Suppressor macrophage treated with lipopolysaccharide for 4 hours (primary cell): ENCODE measurements at regions not wholly inside any gene's neighbourhood (a gene's known extent, or its start where the extent isn't known, plus 50 kb on each side); places are given as distances from the start of the nearest gene placed in this dataset.

Experiments used
- DNase-seq: peaks from one replicate; pipeline ENCODE4 v3.0.0-alpha.2; 2020

GRCh38 chr10:61317706-61318105, 135.5 kb downstream of the TMEM26 start:
- DNase-seq = peak; percentile 4

GRCh38 chr10:61316676-61317265, 136.4 kb downstream of the TMEM26 start:
- no peak for DNase-seq

GRCh38 chr10:61314273-61314672, 138.9 kb downstream of the TMEM26 start:
- no peak for DNase-seq

- DNase-seq = no peak
Observed at GRCh38 chr10:61313460-61313859, 139.7 kb downstream of the TMEM26 start.

GRCh38 chr10:61304746-61305145, 148.4 kb downstream of the TMEM26 start:
- DNase-seq = no peak

GRCh38 chr10:61302124-61302523, 151.1 kb downstream of the TMEM26 start:
- no peak for DNase-seq

- DNase-seq = no peak
Observed at GRCh38 chr10:61301575-61301974, 151.6 kb downstream of the TMEM26 start.

GRCh38 chr10:61299841-61300240, 153.3 kb downstream of the TMEM26 start:
- DNase-seq = no peak

GRCh38 chr10:61299156-61299555, 154.0 kb downstream of the TMEM26 start:
- no peak for DNase-seq

- no peak for DNase-seq
Observed at GRCh38 chr10:61298194-61298593, 155.0 kb downstream of the TMEM26 start.

GRCh38 chr10:61296161-61296560, 157.0 kb downstream of the TMEM26 start:
- DNase-seq = no peak

- no peak for DNase-seq
Observed at GRCh38 chr10:61294131-61294530, 159.1 kb downstream of the TMEM26 start.

- no peak for DNase-seq
Observed at GRCh38 chr10:61289813-61290212, 163.4 kb downstream of the TMEM26 start.

GRCh38 chr10:61286686-61287085, 166.5 kb downstream of the TMEM26 start:
- peak; percentile 75 for DNase-seq

- no peak for DNase-seq
Observed at GRCh38 chr10:61285749-61286148, 167.4 kb downstream of the TMEM26 start.

GRCh38 chr10:61284222-61284890, 168.8 kb downstream of the TMEM26 start:
- DNase-seq = peak; percentile 73

GRCh38 chr10:61283481-61284221, 169.5 kb downstream of the TMEM26 start:
- DNase-seq = no peak

GRCh38 chr10:61283066-61283465, 170.1 kb downstream of the TMEM26 start:
- DNase-seq = no peak

GRCh38 chr10:61280303-61280702, 172.9 kb downstream of the TMEM26 start:
- DNase-seq = peak; percentile 31

- DNase-seq = no peak
Observed at GRCh38 chr10:61279400-61279799, 173.8 kb downstream of the TMEM26 start.

GRCh38 chr10:61278556-61278955, 174.6 kb downstream of the TMEM26 start:
- no peak for DNase-seq

GRCh38 chr10:61272781-61273180, 180.4 kb downstream of the TMEM26 start:
- DNase-seq = no peak

GRCh38 chr10:61271127-61271780, 181.9 kb downstream of the TMEM26 start:
- DNase-seq = no peak

GRCh38 chr10:61263518-61263917, 189.7 kb downstream of the TMEM26 start:
- DNase-seq = no peak
